T-helper 17 cell (primary cell): ENCODE measurements at regions not wholly inside any gene's neighbourhood (a gene's known extent, or its start where the extent isn't known, plus 50 kb on each side); places are given as distances from the start of the nearest gene placed in this dataset.

Experiments
- ATAC-seq: fragments of 150-1000 bp; cut with Tn5 transposase; 2 replicates; pipeline ENCODE4 v1.10.0; 2021; ENCODE audit warnings: mild to moderate bottlenecking, moderate library complexity
- DNase-seq, 3 donors: peaks; one replicate each; pipeline versions ENCODE4 v3.0.0 to v3.0.0-alpha.2; 2020 to 2021
- H3K9me3 ChIP-seq: one replicate; pipeline ENCODE4 v1.7.0; 2013; ENCODE audit warnings: low read length, mild to moderate bottlenecking; ENCODE audit not compliant: control insufficient read depth, poor library complexity, severe bottlenecking
- H3K27ac Mint-ChIP-seq: one replicate; pipeline ENCODE4 v1.8.0; 2022; ENCODE audit warnings: mild to moderate bottlenecking, moderate library complexity, mixed read lengths
- H3K27me3 Mint-ChIP-seq: one replicate; pipeline ENCODE4 v1.8.0; 2022; ENCODE audit warnings: mixed read lengths
- H3K36me3 Mint-ChIP-seq: one replicate; pipeline ENCODE4 v1.8.0; 2022; ENCODE audit warnings: low read depth, mixed read lengths
- H3K4me1 Mint-ChIP-seq: one replicate; pipeline ENCODE4 v1.8.0; 2022; ENCODE audit warnings: mild to moderate bottlenecking, mixed read lengths
- H3K4me3 Mint-ChIP-seq: one replicate; pipeline ENCODE4 v1.8.0; 2022; ENCODE audit warnings: mild to moderate bottlenecking, moderate library complexity, mixed read lengths

- H3K36me3 Mint-ChIP-seq: no peaks in the 10 kb centered on the region
These were observed 1724.7 kb upstream of the WWC1 start for GRCh38 chr5:166566725-166567124.

GRCh38 chr5:166570865-166571264, 1720.6 kb upstream of the WWC1 start:
- Mint-ChIP-seq H3K4me3 (no peak overlapping the region), H3K27me3 (no peaks in the 10 kb centered on the region), H3K4me1 (no peaks in the 10 kb centered on the region), H3K27ac (no peak overlapping the region), H3K36me3 (no peaks in the 10 kb centered on the region)
- ATAC-seq (no peak), DNase-seq (no peak)
- H3K9me3 ChIP-seq: no peaks in the 10 kb centered on the region

More at GRCh38 chr5:166566725-166567124, 1724.7 kb upstream of the WWC1 start:
- no peaks in the 10 kb centered on the region for H3K9me3 ChIP-seq
- Mint-ChIP-seq H3K4me1 (no peaks in the 10 kb centered on the region), H3K4me3 (no peak overlapping the region), H3K27ac (no peak overlapping the region), H3K27me3 (no peaks in the 10 kb centered on the region)
- DNase-seq (no peak), ATAC-seq (no peak)

DNA sequence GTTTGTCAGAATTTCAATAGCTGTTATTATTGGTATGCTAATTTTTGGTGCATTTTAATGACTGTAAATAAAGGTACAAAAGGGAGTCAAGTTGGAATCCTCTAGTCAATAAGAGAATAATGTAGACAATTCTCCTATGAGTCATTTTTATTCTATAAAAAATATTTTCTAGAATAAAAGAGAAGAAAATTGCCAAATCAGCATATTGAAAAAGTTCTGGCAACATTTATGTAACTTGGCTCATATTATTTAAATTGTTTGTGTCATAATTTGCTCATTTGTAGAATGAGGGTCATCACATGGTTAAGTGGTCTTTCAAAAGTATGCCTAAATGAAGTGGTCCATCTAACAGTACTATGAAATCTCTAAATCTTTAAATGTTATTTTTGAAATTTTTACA, 1719.8 kb upstream of the WWC1 start:
- H3K4me1 Mint-ChIP-seq: no peaks in the 10 kb centered on the region
- no peak overlapping the region for H3K27ac Mint-ChIP-seq
- no peaks in the 10 kb centered on the region for H3K36me3 Mint-ChIP-seq

DNA sequence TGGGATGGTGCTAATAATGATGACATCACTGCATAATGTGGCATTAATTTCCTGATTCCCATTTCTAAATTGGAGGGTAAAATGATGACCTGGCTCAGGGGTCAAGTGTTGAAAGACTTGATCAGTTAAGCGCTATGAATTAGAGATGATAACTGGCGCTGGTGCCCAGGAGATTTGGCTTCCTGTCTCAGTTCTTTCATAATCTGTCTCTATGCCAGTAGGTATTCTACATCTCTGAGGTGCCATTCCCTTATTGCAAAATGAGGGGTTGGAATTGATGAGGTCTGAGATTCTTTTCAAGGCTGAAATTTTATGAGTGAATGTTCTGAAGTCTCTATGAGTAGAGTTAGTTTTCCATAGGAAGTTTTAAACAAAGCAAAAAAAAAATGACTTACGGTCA, 1715.1 kb upstream of the WWC1 start:
- ATAC-seq (no peak), DNase-seq (no peak)
- H3K4me1 Mint-ChIP-seq: no peaks in the 10 kb centered on the region
- H3K9me3 ChIP-seq: no peaks in the 10 kb centered on the region
- H3K27ac Mint-ChIP-seq: no peak overlapping the region
- H3K36me3 Mint-ChIP-seq: no peaks in the 10 kb centered on the region
- no peak overlapping the region for H3K4me3 Mint-ChIP-seq
- H3K27me3 Mint-ChIP-seq: no peaks in the 10 kb centered on the region

More for the DNA sequence above, 1719.8 kb upstream of the WWC1 start:
- ATAC-seq (no peak), DNase-seq (no peak)
- no peak overlapping the region for H3K4me3 Mint-ChIP-seq
- no peaks in the 10 kb centered on the region for H3K9me3 ChIP-seq
- no peaks in the 10 kb centered on the region for H3K27me3 Mint-ChIP-seq

DNA sequence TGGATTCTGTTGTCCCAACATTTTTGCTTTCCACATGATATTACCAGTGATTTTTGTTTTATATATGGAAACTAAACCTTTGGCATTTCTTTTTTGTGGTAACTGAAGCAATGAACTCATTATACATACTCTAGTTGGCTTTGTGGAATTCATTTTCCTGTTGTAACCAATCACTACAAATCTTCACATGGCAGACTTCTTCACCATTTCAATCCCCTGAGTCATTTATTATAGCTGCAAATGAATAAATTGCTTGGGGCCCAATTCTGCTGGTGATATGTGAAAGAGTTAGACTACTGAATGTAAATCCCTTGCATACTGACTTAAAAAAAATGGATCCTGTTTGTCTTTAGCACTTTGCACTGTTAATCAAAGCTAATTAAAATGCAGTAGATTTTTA, 1709.6 kb upstream of the WWC1 start:
- H3K36me3 Mint-ChIP-seq: no peaks in the 10 kb centered on the region
- H3K27me3 Mint-ChIP-seq: no peaks in the 10 kb centered on the region
- no peak for ATAC-seq
- DNase-seq: no peak
- no peaks in the 10 kb centered on the region for H3K9me3 ChIP-seq
- no peaks in the 10 kb centered on the region for H3K4me1 Mint-ChIP-seq
- no peak overlapping the region for H3K27ac Mint-ChIP-seq
- no peak overlapping the region for H3K4me3 Mint-ChIP-seq

DNA sequence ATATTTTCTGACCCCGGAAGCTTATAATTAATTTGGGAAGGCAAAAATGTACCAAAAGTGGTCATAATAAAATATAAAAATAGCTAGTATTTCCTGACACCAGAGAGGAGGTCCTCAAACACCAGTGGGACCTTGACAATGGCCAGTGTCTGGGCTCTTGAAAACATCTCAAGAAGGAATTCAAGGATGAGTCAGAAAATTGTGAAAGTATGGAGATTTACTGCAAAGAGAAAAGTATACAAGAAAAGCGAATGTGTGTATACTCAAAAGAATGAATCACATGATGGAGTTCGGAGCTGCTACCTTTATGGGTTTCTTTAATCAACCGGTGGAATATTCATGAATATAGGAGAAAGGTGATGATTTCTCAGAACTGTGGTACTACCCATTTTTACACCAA, 1709.0 kb upstream of the WWC1 start:
- Mint-ChIP-seq H3K27ac (no peak overlapping the region), H3K4me3 (no peak overlapping the region), H3K36me3 (no peaks in the 10 kb centered on the region), H3K27me3 (no peaks in the 10 kb centered on the region), H3K4me1 (no peaks in the 10 kb centered on the region)
- DNase-seq (no peak), ATAC-seq (no peak)
- no peaks in the 10 kb centered on the region for H3K9me3 ChIP-seq

DNA sequence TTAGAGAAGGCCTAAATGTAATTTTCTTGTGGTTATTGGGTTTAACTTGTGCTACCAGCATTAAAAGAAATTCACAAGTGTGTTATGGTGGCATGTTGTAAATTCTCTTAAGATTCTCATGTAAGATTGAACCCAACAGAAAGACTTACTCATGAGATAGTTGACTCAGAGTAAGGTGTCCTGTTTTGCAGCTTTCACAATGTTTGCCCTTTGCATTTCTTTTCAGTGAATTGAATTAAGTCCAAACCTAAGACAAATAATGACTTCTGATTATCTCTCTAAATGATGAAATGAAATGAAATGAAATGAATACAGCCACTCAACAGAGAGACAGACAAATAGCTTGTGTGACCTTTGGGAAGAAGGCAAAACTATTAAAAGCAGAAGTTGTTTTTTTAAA, 1696.9 kb upstream of the WWC1 start:
- Mint-ChIP-seq H3K4me1 (no peaks in the 10 kb centered on the region), H3K27ac (no peak overlapping the region), H3K36me3 (no peaks in the 10 kb centered on the region), H3K4me3 (no peak overlapping the region), H3K27me3 (no peaks in the 10 kb centered on the region)
- peaks cover 3% of the 10 kb centered on the region for H3K9me3 ChIP-seq
- DNase-seq: no peak
- ATAC-seq: no peak

DNA sequence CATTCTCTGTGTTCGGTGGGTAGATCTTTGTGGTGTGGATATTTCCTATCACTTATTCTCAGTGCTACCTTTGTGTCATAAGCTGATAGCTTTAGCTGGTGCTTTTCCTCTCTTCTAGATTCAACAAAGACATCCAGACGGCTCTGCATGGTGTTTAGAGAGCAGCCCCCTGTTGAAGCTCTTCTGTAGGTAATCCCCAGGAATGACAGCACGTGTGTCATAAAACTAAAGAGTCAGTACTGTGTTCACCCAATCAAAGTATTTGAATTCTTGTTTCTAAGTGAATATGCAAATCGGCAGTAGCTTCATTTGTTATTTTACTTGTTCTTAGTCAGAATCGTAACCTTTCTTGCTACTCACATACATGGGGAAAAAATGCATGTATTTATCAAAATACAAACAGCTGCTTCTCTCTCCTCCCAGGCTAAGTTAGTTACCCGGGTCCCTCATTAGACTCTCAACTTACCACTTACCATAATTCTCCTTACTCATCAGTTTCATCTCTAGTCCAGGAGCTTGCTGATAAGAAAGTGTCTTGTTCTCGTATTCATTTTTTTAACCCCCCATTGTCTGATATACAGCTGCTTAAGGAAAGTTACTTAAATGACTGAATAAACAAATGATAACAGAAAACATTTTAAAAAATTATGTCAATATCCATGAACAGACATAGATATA, 1696.0 kb upstream of the WWC1 start:
- Mint-ChIP-seq H3K4me3 (no peak overlapping the region), H3K27me3 (no peaks in the 10 kb centered on the region), H3K36me3 (no peaks in the 10 kb centered on the region), H3K4me1 (no peaks in the 10 kb centered on the region), H3K27ac (no peak overlapping the region)
- ATAC-seq: no peak
- DNase-seq: no peak
- peaks cover 3% of the 10 kb centered on the region for H3K9me3 ChIP-seq

DNA sequence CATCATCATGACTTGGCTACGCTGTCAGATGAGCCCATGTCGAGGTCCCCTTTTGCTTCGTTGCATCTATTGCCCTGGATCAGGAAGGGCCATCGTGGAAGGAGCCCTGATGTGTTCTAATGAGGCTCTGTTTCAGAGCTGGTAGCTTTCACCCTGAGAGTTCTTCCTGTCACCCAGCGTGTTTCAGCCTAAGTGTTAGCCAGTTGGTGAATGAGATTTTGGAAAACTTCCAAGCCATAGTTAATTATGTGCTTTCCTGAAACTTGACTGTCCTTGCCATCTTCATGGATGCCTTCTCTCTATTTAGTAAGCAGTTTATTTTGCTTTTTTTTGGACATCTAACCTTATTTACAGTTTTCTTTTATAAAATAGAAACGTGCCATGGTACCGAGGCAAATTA, 1695.4 kb upstream of the WWC1 start:
- Mint-ChIP-seq H3K36me3 (no peaks in the 10 kb centered on the region), H3K4me1 (no peaks in the 10 kb centered on the region), H3K27ac (no peak overlapping the region), H3K27me3 (no peaks in the 10 kb centered on the region), H3K4me3 (no peak overlapping the region)
- H3K9me3 ChIP-seq: peaks cover 3% of the 10 kb centered on the region
- ATAC-seq (no peak), DNase-seq (no peak)

- Mint-ChIP-seq H3K36me3 (no peaks in the 10 kb centered on the region), H3K4me3 (no peak overlapping the region)
These were observed 1689.2 kb upstream of the WWC1 start for GRCh38 chr5:166602271-166602670.

GRCh38 chr5:166617507-166617906, 1673.9 kb upstream of the WWC1 start:
- ATAC-seq: no peak
- H3K4me1 Mint-ChIP-seq: no peaks in the 10 kb centered on the region

More at GRCh38 chr5:166602271-166602670, 1689.2 kb upstream of the WWC1 start:
- Mint-ChIP-seq H3K27ac (no peak overlapping the region), H3K27me3 (no peaks in the 10 kb centered on the region), H3K4me1 (no peaks in the 10 kb centered on the region)
- ATAC-seq (no peak), DNase-seq (no peak)
- H3K9me3 ChIP-seq: no peaks in the 10 kb centered on the region

GRCh38 chr5:166618526-166618925, 1672.9 kb upstream of the WWC1 start:
- no peak overlapping the region for H3K4me3 Mint-ChIP-seq
- no peaks in the 10 kb centered on the region for H3K4me1 Mint-ChIP-seq
- ATAC-seq (no peak), DNase-seq (no peak)
- no peaks in the 10 kb centered on the region for H3K36me3 Mint-ChIP-seq
- H3K9me3 ChIP-seq: no peaks in the 10 kb centered on the region
- no peak overlapping the region for H3K27ac Mint-ChIP-seq
- H3K27me3 Mint-ChIP-seq: no peaks in the 10 kb centered on the region

More at GRCh38 chr5:166617507-166617906, 1673.9 kb upstream of the WWC1 start:
- Mint-ChIP-seq H3K36me3 (no peaks in the 10 kb centered on the region), H3K27me3 (no peaks in the 10 kb centered on the region), H3K4me3 (no peak overlapping the region), H3K27ac (no peak overlapping the region)
- H3K9me3 ChIP-seq: no peaks in the 10 kb centered on the region
- DNase-seq: no peak

GRCh38 chr5:166624573-166624972, 1666.9 kb upstream of the WWC1 start:
- Mint-ChIP-seq H3K4me3 (no peak overlapping the region), H3K36me3 (no peaks in the 10 kb centered on the region), H3K27ac (no peak overlapping the region), H3K27me3 (no peaks in the 10 kb centered on the region), H3K4me1 (no peaks in the 10 kb centered on the region)
- no peaks in the 10 kb centered on the region for H3K9me3 ChIP-seq
- DNase-seq (no peak), ATAC-seq (no peak)

GRCh38 chr5:166625210-166625865, 1666.1 kb upstream of the WWC1 start:
- ATAC-seq: no peak
- Mint-ChIP-seq H3K36me3 (no peaks in the 10 kb centered on the region), H3K4me3 (no peak overlapping the region), H3K27ac (no peak overlapping the region), H3K4me1 (no peaks in the 10 kb centered on the region), H3K27me3 (no peaks in the 10 kb centered on the region)
- no peaks in the 10 kb centered on the region for H3K9me3 ChIP-seq
- no peak for DNase-seq
